Neutrophil (primary cell): ENCODE measurements at regions not wholly inside any gene's neighbourhood (a gene's known extent, or its start where the extent isn't known, plus 50 kb on each side); places are given as distances from the start of the nearest gene placed in this dataset.

Source experiments
- H3K27ac ChIP-seq: fragments of 200-600 bp; sonication (generic); 2 replicates; pipeline ENCODE4 v1.5.1; 2016; ENCODE audit warnings: mild to moderate bottlenecking, moderate library complexity
- H3K27me3 ChIP-seq: fragments of 200-600 bp; sonication (generic); 2 replicates; pipeline ENCODE4 v1.6.0; 2016; ENCODE audit warnings: mild to moderate bottlenecking
- H3K36me3 ChIP-seq: fragments of 200-600 bp; sonication (generic); 2 replicates; pipeline ENCODE4 v1.5.1; 2017
- H3K4me1 ChIP-seq, 2 experiments: fragments of 200-600 bp in 1 of 2; sonication (generic) in 1 of 2; 1 replicate in 1 of 2; 2 replicates in 1 of 2; pipeline versions ENCODE4 v1.5.1 to v1.6.1; 2013 to 2016; ENCODE audit warnings: low read depth in 1 of 2, low read length in 1 of 2, mild to moderate bottlenecking in 1 of 2, moderate library complexity in 1 of 2; ENCODE audit not compliant: control insufficient read depth in 1 of 2, insufficient read depth in 1 of 2
- H3K4me3 ChIP-seq, 2 experiments: fragments of 200-600 bp in 1 of 2; sonication (generic) in 1 of 2; 1 replicate in 1 of 2; 2 replicates in 1 of 2; pipeline ENCODE4 v1.5.1; 2013 to 2016; ENCODE audit warnings: low read depth in 1 of 2, low read length in 1 of 2, mild to moderate bottlenecking in 1 of 2, moderate library complexity in 1 of 2
- H3K9me3 ChIP-seq: fragments of 200-600 bp; sonication (generic); 2 replicates; pipeline ENCODE4 v1.5.1; 2016
- TF ChIP-seq, protein P1 (sequence below): fragments of 200-600 bp; sonication (generic); IDR thresholded peaks from 2 replicates; pipeline ENCODE4 v1.5.1; 2016; ENCODE audit warnings: antibody characterized with exemption

DNA sequence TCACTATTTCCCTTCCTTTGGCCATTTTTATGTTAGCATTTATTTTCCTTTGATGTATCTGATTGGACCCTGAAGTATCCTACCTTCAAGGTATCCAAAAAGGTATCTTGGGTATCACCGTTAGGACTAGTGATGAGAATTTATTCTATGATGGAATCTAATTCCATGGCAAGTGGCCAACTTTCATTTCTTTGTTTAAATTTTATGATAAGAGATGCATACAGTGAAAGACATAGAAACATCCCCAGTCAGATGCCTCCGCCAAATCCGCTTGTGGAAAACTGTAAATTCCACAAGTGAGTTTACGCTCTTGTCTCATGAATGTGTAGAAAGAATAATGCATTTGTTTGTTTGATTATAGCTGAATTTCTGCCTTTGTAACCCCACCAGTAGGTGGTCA lies 153.7 kb upstream of the NR2F2 start:
- no peak overlapping the region for H3K4me3 ChIP-seq
- peaks cover 3% of the 10 kb centered on the region for H3K27me3 ChIP-seq
- no peaks in the 10 kb centered on the region for H3K9me3 ChIP-seq
- H3K27ac ChIP-seq = no peak overlapping the region
- no peaks in the 10 kb centered on the region for H3K36me3 ChIP-seq
- no peaks in the 10 kb centered on the region for H3K4me1 ChIP-seq
- TF ChIP-seq, protein P1, sequence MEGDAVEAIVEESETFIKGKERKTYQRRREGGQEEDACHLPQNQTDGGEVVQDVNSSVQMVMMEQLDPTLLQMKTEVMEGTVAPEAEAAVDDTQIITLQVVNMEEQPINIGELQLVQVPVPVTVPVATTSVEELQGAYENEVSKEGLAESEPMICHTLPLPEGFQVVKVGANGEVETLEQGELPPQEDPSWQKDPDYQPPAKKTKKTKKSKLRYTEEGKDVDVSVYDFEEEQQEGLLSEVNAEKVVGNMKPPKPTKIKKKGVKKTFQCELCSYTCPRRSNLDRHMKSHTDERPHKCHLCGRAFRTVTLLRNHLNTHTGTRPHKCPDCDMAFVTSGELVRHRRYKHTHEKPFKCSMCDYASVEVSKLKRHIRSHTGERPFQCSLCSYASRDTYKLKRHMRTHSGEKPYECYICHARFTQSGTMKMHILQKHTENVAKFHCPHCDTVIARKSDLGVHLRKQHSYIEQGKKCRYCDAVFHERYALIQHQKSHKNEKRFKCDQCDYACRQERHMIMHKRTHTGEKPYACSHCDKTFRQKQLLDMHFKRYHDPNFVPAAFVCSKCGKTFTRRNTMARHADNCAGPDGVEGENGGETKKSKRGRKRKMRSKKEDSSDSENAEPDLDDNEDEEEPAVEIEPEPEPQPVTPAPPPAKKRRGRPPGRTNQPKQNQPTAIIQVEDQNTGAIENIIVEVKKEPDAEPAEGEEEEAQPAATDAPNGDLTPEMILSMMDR = no peak

DNA sequence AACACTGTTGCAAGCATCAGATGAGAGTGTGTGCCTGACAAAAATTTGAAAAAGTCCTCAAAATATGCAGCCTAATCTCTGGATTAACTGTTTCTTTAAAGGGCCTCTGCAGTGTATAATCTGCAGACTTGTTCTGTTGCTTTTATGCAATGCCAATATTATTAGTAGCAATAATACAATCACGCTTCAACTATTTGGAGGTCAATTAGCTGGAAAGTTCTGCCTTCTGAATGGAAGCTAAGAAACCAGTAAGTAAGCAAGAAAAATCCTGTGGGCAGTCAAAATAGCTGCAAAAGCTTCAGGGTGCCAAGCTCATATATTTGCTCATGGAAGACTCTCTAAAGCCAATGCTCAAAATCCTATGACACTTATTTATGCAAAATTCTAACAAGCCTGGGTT lies 153.2 kb upstream of the NR2F2 start:
- TF ChIP-seq, protein P1 = no peak
- H3K27ac ChIP-seq = no peak overlapping the region

DNA sequence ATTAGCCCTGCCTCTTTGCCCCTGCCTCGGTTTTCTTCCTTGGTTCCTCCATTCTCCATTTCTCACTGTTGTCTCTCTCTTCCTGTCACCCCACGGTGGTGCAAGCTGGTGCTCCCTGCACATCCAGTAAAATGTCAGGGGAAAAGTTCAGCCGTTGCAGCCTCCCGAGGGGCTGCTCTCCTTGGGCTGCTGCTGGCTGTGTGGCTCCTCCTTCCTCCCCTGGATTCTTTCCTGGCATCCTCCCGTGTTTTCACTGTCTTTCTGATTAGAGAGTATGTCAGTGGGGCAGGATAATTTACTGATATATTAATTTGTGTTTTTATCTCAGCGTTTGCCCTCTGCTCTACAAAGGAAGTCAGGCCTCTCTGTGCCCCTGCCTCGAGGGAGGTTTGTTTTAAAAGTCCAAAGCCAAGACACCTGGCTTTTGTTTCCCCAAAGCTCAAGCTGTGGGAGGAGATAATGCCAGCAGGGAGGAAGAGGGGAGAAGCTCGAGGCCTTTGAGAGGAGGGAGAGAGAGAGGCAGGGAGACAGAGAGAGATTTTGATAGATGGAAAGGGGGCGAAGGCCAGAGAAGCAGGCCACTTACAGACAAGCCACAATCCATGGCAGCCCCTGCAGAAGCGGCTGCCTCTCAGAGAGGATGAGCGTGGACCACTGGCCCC lies 150.3 kb upstream of the NR2F2 start:
- H3K9me3 ChIP-seq = no peaks in the 10 kb centered on the region
- H3K36me3 ChIP-seq = no peaks in the 10 kb centered on the region
- H3K4me1 ChIP-seq = no peaks in the 10 kb centered on the region
- no peak overlapping the region for H3K4me3 ChIP-seq
- TF ChIP-seq, protein P1 = no peak
- H3K27ac ChIP-seq = no peak overlapping the region
- no peaks in the 10 kb centered on the region for H3K27me3 ChIP-seq

More for the DNA sequence above, 153.2 kb upstream of the NR2F2 start:
- Histone ChIP-seq H3K9me3 (no peaks in the 10 kb centered on the region), H3K36me3 (no peaks in the 10 kb centered on the region), H3K4me3 (no peak overlapping the region), H3K4me1 (no peaks in the 10 kb centered on the region), H3K27me3 (no peaks in the 10 kb centered on the region)

DNA sequence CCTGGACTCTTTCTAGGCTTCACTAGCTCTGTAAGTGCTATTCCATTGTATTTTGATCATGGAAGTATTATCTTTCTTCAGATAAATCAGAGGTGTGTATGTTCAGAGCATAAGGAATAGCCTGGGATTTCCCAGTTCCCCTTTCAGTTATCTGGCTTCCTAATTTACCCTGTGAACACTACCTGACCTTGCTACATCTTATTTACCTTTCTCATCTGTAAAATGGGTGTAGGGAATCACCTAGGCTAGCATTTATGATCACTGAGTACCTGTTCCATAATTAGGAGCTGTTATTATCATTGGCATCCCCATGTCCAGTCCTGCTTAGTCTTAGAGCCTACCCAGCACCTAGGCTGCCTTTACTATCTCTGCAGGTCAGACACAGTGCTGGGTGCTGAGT lies 149.3 kb upstream of the NR2F2 start:
- TF ChIP-seq, protein P1 = no peak
- Histone ChIP-seq H3K9me3 (no peaks in the 10 kb centered on the region), H3K27me3 (no peaks in the 10 kb centered on the region), H3K4me3 (no peak overlapping the region), H3K36me3 (no peaks in the 10 kb centered on the region), H3K27ac (no peak overlapping the region), H3K4me1 (no peaks in the 10 kb centered on the region)

DNA sequence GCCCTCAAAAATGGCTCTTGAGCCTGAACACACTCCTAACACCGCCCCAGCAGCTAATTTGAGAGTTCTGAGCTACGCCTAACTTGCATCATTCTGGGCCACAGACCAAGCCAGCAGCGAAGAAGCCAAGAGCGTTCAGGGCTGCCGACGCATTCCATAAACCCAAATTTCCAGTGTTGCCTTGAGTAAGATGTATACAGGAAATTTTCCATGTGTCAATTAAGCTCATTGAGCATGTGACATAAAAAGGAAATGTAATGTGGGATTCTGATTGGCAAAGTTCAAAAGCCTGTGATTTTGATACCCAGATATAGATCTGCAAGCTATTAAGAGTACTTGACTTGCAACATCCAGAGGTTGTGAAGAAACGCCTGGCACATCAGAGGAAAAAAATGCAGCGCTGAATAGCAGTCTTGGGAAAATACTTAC lies 148.6 kb upstream of the NR2F2 start:
- Histone ChIP-seq H3K27me3 (no peaks in the 10 kb centered on the region), H3K4me3 (no peak overlapping the region), H3K27ac (no peak overlapping the region), H3K36me3 (no peaks in the 10 kb centered on the region), H3K9me3 (no peaks in the 10 kb centered on the region), H3K4me1 (no peaks in the 10 kb centered on the region)
- TF ChIP-seq, protein P1 = no peak
